HG03060 (cell line): ENCODE measurements at regions not wholly inside any gene's neighbourhood (a gene's known extent, or its start where the extent isn't known, plus 50 kb on each side); places are given as distances from the start of the nearest gene placed in this dataset.

ENCODE experiments used
- ATAC-seq: cut with Tn5 transposase; IDR thresholded peaks from one replicate; pipeline ENCODE4 v1.9.1; 2021; ENCODE audit warnings: low read depth, moderate number of reproducible peaks; ENCODE audit not compliant: unreplicated experiment

DNA sequence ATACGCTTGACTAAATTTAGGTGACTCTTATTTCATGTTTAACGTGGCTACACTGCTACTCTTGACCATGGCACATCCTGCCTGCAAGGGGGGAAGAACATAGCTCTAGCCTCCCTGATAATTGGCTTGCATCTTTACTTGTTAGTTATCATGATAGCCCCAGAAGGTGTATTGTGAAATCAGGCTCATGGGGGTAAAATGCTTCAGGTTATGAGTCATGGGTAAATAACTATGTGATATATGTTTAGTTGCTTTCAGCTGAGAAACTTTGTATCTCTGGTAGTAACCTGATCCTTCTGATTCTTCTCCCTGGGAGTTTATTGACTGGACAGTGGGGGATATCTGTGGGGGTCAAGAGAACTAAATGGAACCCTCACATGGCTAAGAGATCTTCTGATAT is 660.8 kb upstream of the UBE2E2 start:
- no peak for ATAC-seq

DNA sequence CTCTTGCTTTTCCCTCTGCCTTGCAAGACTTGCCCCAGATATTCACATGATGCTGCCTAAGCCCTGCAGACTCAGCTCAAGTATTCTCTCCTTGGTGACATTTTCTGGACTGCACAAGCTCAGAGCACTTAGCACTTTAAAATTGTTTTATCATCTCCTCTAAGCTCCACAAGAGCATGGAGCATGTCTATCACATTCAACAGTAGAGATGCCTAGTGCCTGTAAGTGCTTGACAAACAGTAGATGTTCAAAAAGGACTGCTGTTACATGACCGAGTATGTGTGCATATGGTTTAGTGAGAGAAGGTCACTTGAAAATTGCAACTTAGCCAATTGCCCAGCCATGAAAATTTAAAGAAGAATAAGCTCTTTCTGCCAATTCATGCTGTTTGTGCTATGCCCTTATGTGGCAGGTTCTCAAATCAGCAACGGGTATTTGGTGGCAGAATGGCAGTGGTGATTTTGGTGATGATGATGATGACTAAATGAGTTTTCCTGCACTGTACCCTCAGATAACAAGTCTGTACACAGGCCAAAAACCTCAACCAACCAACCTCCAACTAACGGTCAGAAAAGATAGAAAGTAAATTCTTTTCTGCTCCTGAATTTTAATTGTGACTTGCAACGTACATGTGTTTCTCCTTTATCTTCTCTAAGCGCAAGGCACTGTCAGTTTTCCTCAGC is 647.2 kb upstream of the UBE2E2 start:
- no peak for ATAC-seq

DNA sequence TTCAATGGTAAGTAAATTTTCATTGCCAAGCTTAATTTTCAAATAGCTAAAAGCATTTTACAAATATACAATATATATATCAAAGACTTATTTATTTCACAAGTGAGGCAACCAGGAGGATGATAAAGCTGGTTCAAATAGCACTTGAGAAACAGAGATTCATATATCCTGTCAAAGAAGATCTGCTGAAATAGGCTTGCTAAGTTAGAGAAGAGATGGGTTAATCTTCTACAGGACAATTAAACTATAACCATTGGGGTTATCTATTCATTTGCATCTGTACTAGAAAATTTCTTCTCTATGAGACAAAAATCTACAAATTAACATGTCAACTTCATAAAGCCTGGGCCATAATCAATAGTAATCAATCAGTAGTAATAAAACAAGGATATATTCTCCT is 637.7 kb upstream of the UBE2E2 start:
- ATAC-seq: no peak

DNA sequence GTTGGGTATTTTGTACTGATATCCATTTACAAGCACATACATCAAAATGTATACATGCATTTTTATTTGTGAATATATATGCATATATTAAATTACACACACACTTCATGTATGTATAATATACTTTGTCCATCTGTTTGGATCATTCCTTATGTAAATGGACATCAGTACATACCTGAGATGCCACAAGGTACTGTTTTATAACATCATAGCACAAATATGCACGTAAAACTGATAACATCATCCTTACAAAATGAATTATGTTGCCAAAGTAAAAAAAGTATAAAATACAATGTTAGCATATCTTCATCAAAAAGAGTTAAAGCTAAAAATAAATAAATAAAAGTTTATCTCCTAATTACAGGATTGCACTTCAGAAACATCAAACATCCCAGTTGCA is 634.8 kb upstream of the UBE2E2 start:
- ATAC-seq: no peak

DNA sequence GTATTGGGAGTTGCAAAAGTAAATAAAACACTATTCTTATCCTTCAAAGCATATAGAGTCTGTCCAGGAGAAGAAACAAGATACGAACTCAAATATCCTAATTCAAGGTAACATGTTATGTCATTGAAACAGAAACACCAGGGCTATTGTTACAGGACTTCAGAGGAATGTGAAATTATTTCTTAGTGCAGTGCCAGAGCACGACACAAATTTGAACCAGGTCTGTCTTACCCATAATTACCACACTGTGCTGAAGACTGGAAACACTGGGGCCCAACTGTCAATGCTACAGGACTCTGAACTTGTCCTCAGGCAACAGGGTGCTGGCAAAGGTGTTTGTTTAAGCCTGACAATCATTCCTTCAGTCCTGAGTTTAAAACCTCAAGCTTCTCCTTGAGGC is 633.6 kb upstream of the UBE2E2 start:
- ATAC-seq: no peak

DNA sequence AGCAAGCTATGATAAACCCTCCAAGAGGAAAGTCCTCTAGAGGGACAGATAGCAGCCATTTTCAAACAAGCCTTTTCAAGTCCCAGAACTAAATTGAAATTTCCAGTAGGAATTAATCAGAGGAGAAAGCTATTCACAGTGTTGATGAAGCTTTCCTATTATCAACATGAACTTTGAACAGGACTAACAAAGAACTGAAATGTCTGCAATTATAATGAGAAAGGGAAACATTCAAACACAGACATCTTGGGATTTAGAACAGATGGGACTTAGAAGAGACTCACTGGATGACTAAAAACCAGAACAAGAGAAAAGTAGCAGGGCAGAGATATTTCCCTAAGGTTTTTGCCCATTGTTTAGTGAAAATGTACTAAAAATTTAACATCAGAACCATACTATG is 622.1 kb upstream of the UBE2E2 start:
- ATAC-seq: no peak

DNA sequence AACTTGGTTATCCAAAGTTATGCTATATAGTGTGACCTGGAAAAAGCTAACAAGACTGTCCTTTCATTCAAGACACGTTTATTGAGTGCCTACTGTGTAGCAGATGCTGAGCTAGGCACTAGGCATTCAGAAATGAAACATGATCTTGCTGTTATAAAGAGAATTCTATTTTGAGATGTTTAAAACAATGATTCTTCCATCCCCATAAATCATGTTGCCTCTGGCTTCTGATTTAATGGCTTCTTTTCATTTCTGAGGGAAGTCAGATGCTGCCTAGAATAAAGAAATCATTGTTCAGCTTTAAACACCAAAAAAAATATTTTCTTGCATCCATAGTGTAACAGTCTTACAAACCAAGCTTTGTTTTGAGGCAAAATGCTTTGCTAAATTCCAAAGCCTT is 620.9 kb upstream of the UBE2E2 start:
- no peak for ATAC-seq

DNA sequence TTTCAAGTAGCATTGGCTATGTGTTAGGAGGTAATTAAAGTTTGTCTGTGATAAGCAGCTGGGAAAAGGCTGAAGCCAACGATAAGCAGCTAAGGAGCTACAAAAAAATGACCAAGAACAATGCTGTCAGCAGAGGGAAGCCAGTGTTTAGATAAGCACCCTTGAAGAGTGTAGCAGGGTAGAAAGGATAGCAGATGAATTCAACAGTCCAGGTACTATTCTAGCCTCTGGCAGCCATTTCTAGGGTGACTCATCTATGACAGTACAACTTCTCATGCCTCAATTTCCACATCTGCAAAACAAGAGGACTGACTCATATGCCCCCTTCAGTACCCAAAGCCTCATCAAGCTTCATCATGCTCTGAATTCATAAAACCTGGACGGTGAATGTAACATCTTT is 617.6 kb upstream of the UBE2E2 start:
- no peak for ATAC-seq

DNA sequence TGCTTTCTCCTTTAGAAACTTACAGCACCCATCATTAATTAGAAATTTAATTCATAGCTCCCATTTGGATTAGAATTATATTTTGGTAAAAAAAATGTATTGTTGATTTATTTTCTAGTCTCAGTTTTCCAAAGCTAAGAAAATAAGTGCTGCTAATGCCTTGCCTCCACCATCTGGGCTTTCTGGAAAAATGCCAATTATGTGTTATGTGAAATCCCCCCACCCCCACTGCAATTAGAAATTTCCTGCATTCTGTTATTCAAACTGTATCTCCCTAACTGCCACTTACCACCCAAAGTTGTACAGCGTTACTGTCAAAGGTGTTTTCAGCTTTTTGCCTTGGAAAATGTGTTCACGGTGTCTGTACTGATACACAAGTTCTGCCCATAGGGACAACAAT is 617.2 kb upstream of the UBE2E2 start:
- ATAC-seq: no peak

DNA sequence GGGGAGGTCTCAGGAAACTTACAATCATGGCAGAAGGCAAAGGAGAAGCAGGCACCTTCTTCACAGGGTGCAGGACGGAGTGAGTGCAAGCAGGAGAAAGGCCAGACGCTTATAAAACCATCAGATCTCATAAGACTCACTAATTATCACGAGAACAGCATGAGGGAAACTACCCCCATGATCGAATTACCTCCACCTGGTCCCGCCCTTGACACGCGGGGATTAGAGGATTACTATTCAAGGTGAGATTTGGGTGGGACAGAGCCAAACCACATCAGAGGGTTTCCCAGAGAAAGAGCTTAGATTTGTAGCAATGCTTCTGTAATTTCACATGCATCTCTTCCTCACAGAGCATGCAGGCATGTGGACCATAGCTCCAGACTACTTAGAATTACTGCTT is 615.7 kb upstream of the UBE2E2 start:
- ATAC-seq: no peak

DNA sequence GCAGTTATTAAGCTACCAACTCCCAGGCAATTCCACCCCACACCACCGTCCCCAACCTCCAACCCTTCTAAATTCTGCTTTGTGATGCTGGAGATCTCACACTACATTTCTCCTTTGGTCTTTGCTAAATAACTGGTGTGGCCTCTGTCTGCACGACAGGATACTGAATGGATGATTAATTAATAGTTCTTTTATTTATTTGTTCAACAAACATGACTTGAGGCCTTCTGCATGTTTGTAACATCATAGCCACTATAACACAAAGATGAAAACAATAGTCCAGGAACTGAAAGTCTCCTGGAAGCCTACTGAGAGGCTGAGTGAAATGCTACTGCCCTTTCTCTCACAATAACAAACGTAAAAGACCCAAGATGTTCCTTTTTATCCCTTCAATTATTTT is 609.5 kb upstream of the UBE2E2 start:
- no peak for ATAC-seq

DNA sequence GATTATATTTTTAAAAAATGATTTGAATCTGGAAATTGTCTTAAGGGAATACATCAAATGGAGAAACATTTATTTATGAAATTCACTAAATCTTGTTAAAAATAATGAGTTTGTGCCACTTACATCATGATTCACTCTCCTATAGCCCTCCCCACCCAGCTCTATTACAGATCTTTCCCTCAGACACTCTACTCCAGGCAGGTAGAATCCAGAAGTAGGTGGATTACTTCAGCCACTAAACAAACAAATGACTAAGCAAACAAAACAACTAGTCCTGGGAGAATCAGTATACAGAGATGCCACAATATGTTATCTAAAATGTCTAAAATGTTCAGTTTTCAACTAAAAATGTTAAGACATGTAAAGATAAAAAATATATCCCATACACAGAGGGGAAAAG is 608.1 kb upstream of the UBE2E2 start:
- ATAC-seq: no peak

DNA sequence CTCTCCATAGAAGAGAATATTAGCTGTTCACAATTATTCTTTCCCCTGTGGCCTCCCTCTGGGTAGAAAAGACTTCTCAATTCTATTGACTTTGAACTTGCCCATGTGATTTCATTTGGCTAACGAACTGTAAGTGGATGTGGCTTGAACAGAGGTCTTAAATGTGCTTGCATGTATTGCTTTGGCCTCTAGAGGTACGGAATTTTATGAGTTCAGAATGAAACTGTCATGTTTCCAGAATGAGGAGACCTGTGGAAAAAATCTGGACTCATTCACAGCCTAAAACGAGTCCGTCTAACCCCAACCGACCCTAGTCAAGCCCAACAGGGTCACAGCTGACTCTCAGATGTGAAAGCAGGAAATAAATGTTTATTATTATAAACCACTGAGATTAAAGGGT is 596.7 kb upstream of the UBE2E2 start:
- no peak for ATAC-seq

DNA sequence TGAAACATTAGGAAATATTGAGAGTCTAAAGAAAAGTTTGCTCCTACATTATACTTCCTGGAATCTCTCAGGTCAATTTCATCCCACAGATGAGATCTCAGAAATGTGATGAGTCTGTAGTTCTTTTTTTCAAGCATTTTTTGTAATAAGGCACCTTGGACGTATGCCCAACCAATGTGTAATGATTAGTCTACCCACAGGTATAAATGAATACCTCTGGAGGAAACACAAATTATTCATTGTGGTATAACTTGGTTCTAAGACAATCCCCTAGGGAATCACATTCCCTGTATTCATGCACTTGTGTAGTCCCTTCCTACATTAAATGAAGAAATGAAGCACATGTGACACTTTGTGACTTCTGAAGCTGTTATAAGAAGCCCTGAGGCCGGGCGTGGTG is 596.2 kb upstream of the UBE2E2 start:
- ATAC-seq: no peak

DNA sequence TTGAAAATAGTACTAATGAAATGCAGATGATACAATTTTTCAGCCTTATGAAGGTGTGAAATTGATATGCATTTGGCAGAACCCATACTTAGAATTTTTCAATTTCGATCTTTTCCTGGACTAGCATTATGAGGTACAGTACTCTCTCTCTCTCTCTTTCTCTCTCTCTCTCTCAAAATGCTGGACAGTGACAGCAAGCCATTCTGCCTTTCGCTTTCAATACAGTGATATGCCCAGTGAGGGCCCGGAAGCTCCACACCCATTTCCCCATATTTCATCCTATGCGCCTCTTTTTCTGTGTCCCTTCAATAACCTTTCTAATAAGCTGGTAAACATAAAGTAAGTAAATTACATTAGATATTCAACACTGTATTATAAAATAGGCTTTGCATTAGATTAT is 595.0 kb upstream of the UBE2E2 start:
- ATAC-seq: no peak

DNA sequence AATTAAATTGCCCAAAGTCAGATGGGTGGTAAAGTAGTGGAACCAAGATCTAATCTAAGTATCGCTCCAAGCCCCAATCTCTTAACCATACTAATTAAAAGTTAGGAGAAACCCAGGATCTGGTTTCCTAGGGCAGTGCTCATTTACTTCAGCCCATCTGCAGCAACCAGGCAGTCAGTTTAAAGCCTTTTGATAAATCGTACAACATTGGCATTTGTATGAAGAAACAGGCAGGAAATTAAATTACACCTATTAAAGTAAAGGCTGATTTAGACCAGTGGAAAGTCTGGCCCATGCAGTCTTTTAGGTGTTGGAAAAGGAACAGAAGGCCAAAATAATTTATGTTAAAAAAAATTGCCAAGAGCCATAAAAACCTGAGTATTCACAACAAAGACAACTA is 594.4 kb upstream of the UBE2E2 start:
- ATAC-seq: no peak

DNA sequence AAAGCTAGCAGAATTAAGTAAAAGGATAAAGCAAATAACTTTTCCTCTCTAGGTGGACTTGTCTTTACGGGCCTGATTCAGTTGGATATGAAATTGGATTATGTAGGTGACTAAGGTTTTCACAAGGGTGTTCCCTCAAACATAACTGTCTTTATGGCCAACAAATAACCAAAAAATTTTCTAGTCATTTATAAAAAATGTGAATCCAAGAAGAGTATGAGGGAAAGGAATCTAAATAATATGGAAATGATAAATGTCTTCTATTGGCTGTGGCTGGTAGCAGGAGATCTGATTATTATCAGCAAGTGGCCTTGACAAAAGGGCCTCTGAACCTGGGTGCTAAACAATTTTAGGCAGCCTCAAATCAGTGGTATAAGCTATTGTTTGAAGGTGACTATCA is 594.0 kb upstream of the UBE2E2 start:
- ATAC-seq: no peak

DNA sequence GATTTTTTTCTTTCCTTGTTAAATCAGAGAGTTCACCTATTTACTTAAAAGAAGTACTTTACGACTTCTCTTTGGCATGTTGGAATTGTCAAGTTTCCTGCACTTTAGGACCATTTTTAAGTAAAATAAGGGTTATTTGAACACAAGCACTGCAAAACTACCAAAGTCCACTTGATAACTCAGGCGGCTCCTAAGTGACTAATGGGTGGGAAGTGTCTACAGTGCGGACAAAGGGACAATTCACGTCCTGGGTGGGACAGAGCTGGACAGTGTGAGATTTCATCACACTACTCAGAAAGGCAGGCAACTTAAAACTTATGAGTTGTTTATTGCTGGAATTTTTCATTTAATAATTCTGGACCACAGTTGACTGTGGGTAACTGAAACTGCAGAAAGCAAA is 590.2 kb upstream of the UBE2E2 start:
- ATAC-seq: no peak

DNA sequence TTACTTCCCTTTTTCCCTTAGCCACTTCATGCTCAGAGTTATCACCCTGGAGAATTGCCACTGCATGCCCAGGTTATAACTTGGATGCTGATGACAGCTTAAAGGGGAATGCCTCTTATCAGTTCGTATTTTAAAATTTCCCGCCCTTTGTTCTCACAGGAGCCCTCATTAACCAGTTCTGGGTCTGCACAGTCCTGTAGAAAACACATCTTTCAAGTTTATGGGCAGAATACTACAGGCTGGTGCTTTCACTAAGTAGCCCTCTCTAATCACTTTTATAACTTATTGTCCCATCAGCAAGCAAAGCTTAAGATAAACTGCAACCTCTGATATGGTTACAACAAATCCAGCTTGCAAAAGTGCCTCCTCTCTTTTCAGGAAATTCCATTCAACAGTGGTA is 587.3 kb upstream of the UBE2E2 start:
- no peak for ATAC-seq

DNA sequence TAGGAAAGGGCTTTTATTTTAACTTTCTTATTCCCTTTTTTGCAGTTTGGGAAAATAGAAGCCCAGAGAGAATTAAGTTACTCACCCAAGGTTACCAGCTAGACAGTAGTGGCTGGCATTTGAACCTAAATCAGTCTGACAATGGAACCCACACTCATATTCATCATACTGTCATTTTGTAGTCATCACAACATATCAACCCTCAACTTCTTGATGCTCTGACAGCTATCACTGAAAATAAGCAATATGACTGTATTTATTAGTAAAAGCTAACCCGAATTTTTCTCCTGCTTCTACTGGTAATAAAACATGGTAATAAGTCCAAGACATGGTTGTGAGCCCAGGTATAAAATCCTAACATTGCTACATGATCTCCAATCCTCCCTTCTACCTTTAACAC is 585.8 kb upstream of the UBE2E2 start:
- no peak for ATAC-seq

DNA sequence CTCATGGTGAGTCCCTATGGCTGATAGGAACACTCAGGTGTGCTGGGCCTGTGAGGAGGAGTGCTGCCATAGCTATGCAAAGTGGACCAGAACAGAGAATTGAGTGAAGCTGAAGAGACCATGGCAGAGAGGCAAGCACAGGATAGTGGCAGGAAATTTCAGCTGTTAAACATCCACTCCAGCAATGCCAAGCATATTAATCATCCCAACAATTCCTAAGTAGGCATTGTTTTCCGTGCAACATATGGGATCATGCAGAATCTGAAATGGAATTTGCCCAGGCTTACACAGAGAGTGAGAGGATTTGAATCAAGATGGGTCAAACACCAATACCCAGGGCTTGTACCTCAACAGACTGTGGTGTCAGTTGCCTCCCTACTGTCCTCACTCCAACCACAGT is 582.6 kb upstream of the UBE2E2 start:
- ATAC-seq: no peak

DNA sequence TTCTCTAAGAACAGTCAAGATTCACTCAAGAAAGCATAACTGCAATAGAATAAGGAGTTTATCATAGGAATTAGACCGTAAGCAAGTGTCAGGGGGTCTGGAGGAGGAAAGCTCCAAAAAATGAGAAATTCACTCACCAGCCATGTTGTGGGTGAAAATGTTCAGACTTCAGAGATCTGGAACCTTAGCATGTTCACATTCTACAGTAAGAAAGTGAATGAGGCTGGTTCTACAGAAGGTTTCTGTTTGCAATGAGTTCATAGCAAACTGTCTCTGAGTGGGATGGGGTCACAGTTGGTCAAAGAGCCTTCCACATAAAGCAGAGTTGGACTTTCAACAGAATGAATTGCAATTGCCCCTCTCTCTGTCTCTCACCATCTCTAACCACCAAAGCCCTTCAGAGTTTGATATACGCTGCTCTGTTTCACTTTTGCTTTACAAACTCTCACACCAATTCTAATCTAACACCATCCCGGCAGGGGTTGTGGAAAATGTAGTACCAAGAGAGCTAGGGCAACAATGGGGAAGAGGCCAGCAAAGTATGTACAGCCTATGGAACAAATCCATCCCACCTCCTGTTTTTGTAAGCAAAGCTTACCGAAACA is 581.8 kb upstream of the UBE2E2 start:
- no peak for ATAC-seq

DNA sequence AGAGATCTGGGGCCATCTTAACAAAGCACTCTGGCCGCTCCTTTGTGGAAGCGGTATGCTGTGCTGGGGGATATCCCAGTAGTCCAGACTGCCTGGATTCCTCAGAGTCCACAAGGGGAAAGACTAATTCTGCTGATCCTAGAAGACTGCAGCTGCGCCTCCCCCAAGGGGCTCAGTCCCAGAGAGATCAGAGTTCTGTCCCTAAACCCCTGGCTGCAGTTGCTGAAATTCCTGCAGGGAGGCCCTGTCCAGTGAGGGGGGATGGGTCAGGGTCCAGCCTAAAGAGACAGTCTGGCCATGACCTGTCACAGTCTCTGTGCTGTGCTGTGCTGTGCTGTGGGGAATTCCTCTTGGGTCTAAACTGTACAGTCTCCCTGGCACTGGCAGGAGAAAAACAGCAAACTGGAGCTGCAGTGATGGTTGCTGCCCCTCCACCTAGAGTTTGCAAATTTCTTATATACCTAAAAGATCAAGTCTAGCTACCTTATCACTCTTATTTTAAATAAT is 575.1 kb upstream of the UBE2E2 start:
- ATAC-seq: no peak
